ENCODE measurements at regions not wholly inside any gene's neighbourhood (a gene's known extent, or its start where the extent isn't known, plus 50 kb on each side); places are given as distances from the start of the nearest gene placed in this dataset.

DNA sequence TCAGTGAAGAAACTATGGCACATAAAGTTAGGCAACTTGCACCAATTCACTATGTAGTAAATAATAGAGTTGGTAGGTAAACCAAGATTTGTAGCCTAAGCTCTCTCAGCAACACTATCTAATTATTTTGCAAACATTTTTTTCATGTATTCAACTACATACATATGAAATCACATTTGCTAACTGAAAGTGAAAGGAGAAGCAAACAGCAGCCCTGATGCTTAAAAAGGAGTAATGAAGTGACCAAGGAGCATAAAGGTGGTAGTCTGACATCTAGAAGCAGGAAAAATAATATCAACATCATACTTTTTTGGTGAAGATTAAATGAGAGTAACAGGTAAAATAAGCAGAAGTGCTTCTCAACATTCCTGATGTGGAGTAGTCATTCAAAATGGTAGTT is 603.7 kb downstream of the GRXCR1 start:
- TF ChIP-seq EZH2 (IDR thresholded peaks at IDR 0.05; ENCODE audit: insufficient read depth, low read length) (no peak), CTCF (IDR thresholded peaks at IDR 0.05; ENCODE audit: insufficient read depth, low read depth, low read length) (no peak)
